Uterus (tissue), 2 donors: ENCODE measurements at regions not wholly inside any gene's neighbourhood (a gene's known extent, or its start where the extent isn't known, plus 50 kb on each side); places are given as distances from the start of the nearest gene placed in this dataset.

ENCODE experiments used
- CTCF ChIP-seq, 4 experiments: fragments of 200-600 bp in 2 of 4; fragments of 450-650 bp in 2 of 4; sonication (generic) in 2 of 4; IDR thresholded peaks; one replicate each; pipeline ENCODE4 v1.5.1; 2016 to 2019; ENCODE audit warnings: antibody characterized with exemption in 4 of 4, mild to moderate bottlenecking in 2 of 4, moderate library complexity in 1 of 4
- POLR2A ChIP-seq, 2 donors: fragments of 450-650 bp; IDR thresholded peaks; one replicate each; pipeline ENCODE4 v1.6.1; 2016; ENCODE audit warnings: antibody characterized with exemption in 2 of 2, mild to moderate bottlenecking in 1 of 2, moderate library complexity in 1 of 2

- no peak for TF ChIP-seq CTCF (IDR thresholded peaks at IDR 0.05)
- no peak for TF ChIP-seq POLR2A (IDR thresholded peaks at IDR 0.05)
Observed at GRCh38 chr3:75863878-75864277, 78.5 kb upstream of the ZNF717 start.
